Keratinocyte (primary cell): ENCODE measurements at regions not wholly inside any gene's neighbourhood (a gene's known extent, or its start where the extent isn't known, plus 50 kb on each side); places are given as distances from the start of the nearest gene placed in this dataset.
"Not testable (repeated sequence)": the region's sequence is repeated elsewhere in the genome, so short reads cannot be mapped to it uniquely, and the experiment has no call there.

Source experiments
- EZH2 ChIP-seq: IDR thresholded peaks from one replicate; pipeline ENCODE4 v1.6.1; 2012; ENCODE audit warnings: inconsistent platforms, mild to moderate bottlenecking, low read length, moderate library complexity
- TF ChIP-seq, protein P1 (sequence below), 3 experiments: IDR thresholded peaks in 1 of 3; conservative IDR thresholded peaks in 1 of 3; optimal IDR thresholded peaks in 1 of 3; 2 replicates in 2 of 3; 3 replicates in 1 of 3; pipeline versions ENCODE3 to v1.5.1; 2011; ENCODE audit warnings: low read length in 3 of 3, mild to moderate bottlenecking in 3 of 3, moderate library complexity in 2 of 3, control low read depth in 1 of 3, inconsistent platforms in 1 of 3; ENCODE audit not compliant: insufficient read depth in 2 of 3; ENCODE audit errors: extremely low read depth in 1 of 3

DNA sequence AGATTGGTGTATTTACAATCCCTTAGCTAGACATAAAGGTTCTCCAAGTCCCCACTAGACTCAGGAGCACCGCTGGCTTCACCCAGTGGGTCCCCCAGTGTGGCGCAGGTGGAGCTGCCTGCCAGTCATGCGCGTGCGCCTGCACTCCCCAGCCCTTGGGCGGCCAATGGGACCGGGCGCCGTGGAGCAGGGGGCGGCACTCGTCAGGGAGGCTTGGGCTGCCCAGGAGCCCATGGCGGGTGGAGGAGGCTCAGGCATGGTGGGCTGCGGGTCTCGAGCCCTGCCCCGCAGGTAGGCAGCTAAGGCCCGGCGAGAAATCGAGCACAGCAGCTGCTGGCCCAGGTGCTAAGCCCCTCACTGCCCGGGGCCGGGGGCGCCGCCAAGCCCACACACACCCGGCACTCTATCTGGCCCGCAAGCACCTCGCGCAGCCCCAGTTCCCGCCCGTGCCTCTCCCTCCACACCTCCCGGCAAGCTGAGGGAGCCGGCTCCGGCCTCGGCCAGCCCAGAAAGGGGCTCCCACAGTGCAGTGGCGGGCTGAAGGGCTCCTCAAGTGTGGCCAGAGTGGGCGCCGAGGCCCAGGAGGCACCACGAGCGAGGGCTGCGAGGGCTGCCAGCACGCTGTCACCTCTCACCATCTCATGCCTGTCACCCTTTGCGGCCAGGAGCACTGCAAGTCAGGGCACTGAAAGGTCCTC, 71.1 kb upstream of the MEF2A start:
- TF ChIP-seq, protein P1, sequence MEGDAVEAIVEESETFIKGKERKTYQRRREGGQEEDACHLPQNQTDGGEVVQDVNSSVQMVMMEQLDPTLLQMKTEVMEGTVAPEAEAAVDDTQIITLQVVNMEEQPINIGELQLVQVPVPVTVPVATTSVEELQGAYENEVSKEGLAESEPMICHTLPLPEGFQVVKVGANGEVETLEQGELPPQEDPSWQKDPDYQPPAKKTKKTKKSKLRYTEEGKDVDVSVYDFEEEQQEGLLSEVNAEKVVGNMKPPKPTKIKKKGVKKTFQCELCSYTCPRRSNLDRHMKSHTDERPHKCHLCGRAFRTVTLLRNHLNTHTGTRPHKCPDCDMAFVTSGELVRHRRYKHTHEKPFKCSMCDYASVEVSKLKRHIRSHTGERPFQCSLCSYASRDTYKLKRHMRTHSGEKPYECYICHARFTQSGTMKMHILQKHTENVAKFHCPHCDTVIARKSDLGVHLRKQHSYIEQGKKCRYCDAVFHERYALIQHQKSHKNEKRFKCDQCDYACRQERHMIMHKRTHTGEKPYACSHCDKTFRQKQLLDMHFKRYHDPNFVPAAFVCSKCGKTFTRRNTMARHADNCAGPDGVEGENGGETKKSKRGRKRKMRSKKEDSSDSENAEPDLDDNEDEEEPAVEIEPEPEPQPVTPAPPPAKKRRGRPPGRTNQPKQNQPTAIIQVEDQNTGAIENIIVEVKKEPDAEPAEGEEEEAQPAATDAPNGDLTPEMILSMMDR (optimal IDR thresholded peaks at IDR 0.05 in 1 of 3, IDR thresholded peaks at IDR 0.05 in 1 of 3, conservative IDR thresholded peaks at IDR 0.05 in 1 of 3; ENCODE audit: extremely low read depth in 1 of 3, insufficient read depth in 2 of 3, low read length in 3 of 3), result not testable (repeated sequence)
- not testable (repeated sequence) for TF ChIP-seq EZH2
